Activated T-cell treated with anti-CD3 and anti-CD28 coated beads, Interleukin-2, amount 50 U/mL, for 4 hours (primary cell): ENCODE measurements at regions not wholly inside any gene's neighbourhood (a gene's known extent, or its start where the extent isn't known, plus 50 kb on each side); places are given as distances from the start of the nearest gene placed in this dataset.
"Not testable (repeated sequence)": the region's sequence is repeated elsewhere in the genome, so short reads cannot be mapped to it uniquely, and the experiment has no call there.

ENCODE experiments used
- ATAC-seq, 2 donors: fragments of 200-7000 bp; cut with Tn5 transposase; one replicate each; pipeline ENCODE4 v1.10.0; 2021
- DNase-seq: peaks from one replicate; pipeline ENCODE4 v3.0.0-alpha.2; 2020
- H3K27me3 Mint-ChIP-seq: one replicate; pipeline ENCODE4 v1.8.0; 2021; ENCODE audit warnings: low read depth, mixed read lengths
- H3K36me3 Mint-ChIP-seq: one replicate; pipeline ENCODE4 v1.8.0; 2022; ENCODE audit warnings: mixed read lengths; ENCODE audit not compliant: insufficient read depth
- H3K4me1 Mint-ChIP-seq: one replicate; pipeline ENCODE4 v1.8.0; 2021; ENCODE audit warnings: low read depth, mixed read lengths
- H3K4me3 Mint-ChIP-seq: one replicate; pipeline ENCODE4 v1.8.0; 2021; ENCODE audit warnings: mild to moderate bottlenecking, moderate library complexity, mixed read lengths
- H3K9me3 Mint-ChIP-seq: one replicate; pipeline ENCODE4 v1.8.0; 2021; ENCODE audit warnings: mixed read lengths

GRCh38 chr4:124070688-124071484 lies 641.6 kb downstream of the ANKRD50 start:
- Mint-ChIP-seq H3K36me3 (no peaks in the 10 kb centered on the region), H3K4me1 (no peaks in the 10 kb centered on the region), H3K4me3 (no peak overlapping the region), H3K27me3 (no peaks in the 10 kb centered on the region), H3K9me3 (peaks cover 42% of the 10 kb centered on the region)
- no peak for DNase-seq
- no peak for ATAC-seq

- not testable (repeated sequence) for DNase-seq, H3K4me1 Mint-ChIP-seq, ATAC-seq, H3K27me3 Mint-ChIP-seq, H3K36me3 Mint-ChIP-seq, H3K4me3 Mint-ChIP-seq
- H3K9me3 Mint-ChIP-seq = peaks cover 42% of the 10 kb centered on the region
These were observed 637.3 kb downstream of the ANKRD50 start for GRCh38 chr4:124075276-124075675.

- no peak overlapping the region for H3K4me3 Mint-ChIP-seq
- no peaks in the 10 kb centered on the region for H3K4me1 Mint-ChIP-seq
- H3K36me3 Mint-ChIP-seq = no peaks in the 10 kb centered on the region
- peaks cover 25% of the 10 kb centered on the region for H3K9me3 Mint-ChIP-seq
- ATAC-seq = no peak
- DNase-seq = no peak
- H3K27me3 Mint-ChIP-seq = no peaks in the 10 kb centered on the region
These were observed 633.3 kb downstream of the ANKRD50 start for GRCh38 chr4:124079174-124079780.

GRCh38 chr4:124083711-124084110 lies 628.8 kb downstream of the ANKRD50 start:
- no peaks in the 10 kb centered on the region for H3K36me3 Mint-ChIP-seq
- DNase-seq = no peak
- no peak for ATAC-seq
- H3K9me3 Mint-ChIP-seq = peaks cover 18% of the 10 kb centered on the region
- H3K27me3 Mint-ChIP-seq = no peaks in the 10 kb centered on the region
- H3K4me1 Mint-ChIP-seq = no peaks in the 10 kb centered on the region
- H3K4me3 Mint-ChIP-seq = no peak overlapping the region

- DNase-seq = no peak
- H3K36me3 Mint-ChIP-seq = no peaks in the 10 kb centered on the region
- no peak overlapping the region for H3K4me3 Mint-ChIP-seq
- H3K27me3 Mint-ChIP-seq = no peaks in the 10 kb centered on the region
- no peaks in the 10 kb centered on the region for H3K4me1 Mint-ChIP-seq
- no peak for ATAC-seq
- peaks cover 2% of the 10 kb centered on the region for H3K9me3 Mint-ChIP-seq
These were observed 626.9 kb downstream of the ANKRD50 start for GRCh38 chr4:124085561-124086180.

GRCh38 chr4:124090021-124090420 lies 622.5 kb downstream of the ANKRD50 start:
- H3K4me3 Mint-ChIP-seq = no peak overlapping the region
- H3K27me3 Mint-ChIP-seq = no peaks in the 10 kb centered on the region
- DNase-seq (no peak), ATAC-seq (no peak)
- H3K36me3 Mint-ChIP-seq = no peaks in the 10 kb centered on the region
- H3K9me3 Mint-ChIP-seq = peaks cover 6% of the 10 kb centered on the region
- no peaks in the 10 kb centered on the region for H3K4me1 Mint-ChIP-seq

- H3K4me1 Mint-ChIP-seq = no peaks in the 10 kb centered on the region
- H3K9me3 Mint-ChIP-seq = peaks cover 6% of the 10 kb centered on the region
- DNase-seq = no peak
- no peak for ATAC-seq
- H3K27me3 Mint-ChIP-seq = no peaks in the 10 kb centered on the region
- no peak overlapping the region for H3K4me3 Mint-ChIP-seq
- H3K36me3 Mint-ChIP-seq = no peaks in the 10 kb centered on the region
These were observed 620.4 kb downstream of the ANKRD50 start for GRCh38 chr4:124092101-124092500.

- ATAC-seq (no peak), DNase-seq (no peak)
- no peaks in the 10 kb centered on the region for H3K27me3 Mint-ChIP-seq
- no peaks in the 10 kb centered on the region for H3K4me1 Mint-ChIP-seq
- no peaks in the 10 kb centered on the region for H3K36me3 Mint-ChIP-seq
- peaks cover 6% of the 10 kb centered on the region for H3K9me3 Mint-ChIP-seq
- no peak overlapping the region for H3K4me3 Mint-ChIP-seq
These were observed 620.0 kb downstream of the ANKRD50 start for GRCh38 chr4:124092541-124092984.

- ATAC-seq = no peak
- H3K27me3 Mint-ChIP-seq = no peaks in the 10 kb centered on the region
- H3K4me3 Mint-ChIP-seq = no peak overlapping the region
- H3K4me1 Mint-ChIP-seq = no peaks in the 10 kb centered on the region
- H3K36me3 Mint-ChIP-seq = no peaks in the 10 kb centered on the region
- H3K9me3 Mint-ChIP-seq = peaks cover 6% of the 10 kb centered on the region
- DNase-seq = no peak
These were observed 616.9 kb downstream of the ANKRD50 start for GRCh38 chr4:124095621-124096020.

- no peaks in the 10 kb centered on the region for H3K4me1 Mint-ChIP-seq
These were observed 616.2 kb downstream of the ANKRD50 start for GRCh38 chr4:124096290-124096689.

GRCh38 chr4:124097447-124097846 lies 615.1 kb downstream of the ANKRD50 start:
- peaks cover 2% of the 10 kb centered on the region for H3K9me3 Mint-ChIP-seq
- no peaks in the 10 kb centered on the region for H3K36me3 Mint-ChIP-seq
- no peak for ATAC-seq
- no peaks in the 10 kb centered on the region for H3K27me3 Mint-ChIP-seq
- no peak overlapping the region for H3K4me3 Mint-ChIP-seq
- no peak for DNase-seq
- no peaks in the 10 kb centered on the region for H3K4me1 Mint-ChIP-seq

More at GRCh38 chr4:124096290-124096689, 616.2 kb downstream of the ANKRD50 start:
- DNase-seq = no peak
- Mint-ChIP-seq H3K4me3 (no peak overlapping the region), H3K36me3 (no peaks in the 10 kb centered on the region), H3K9me3 (peaks cover 6% of the 10 kb centered on the region), H3K27me3 (no peaks in the 10 kb centered on the region)
- no peak for ATAC-seq

GRCh38 chr4:124104101-124104500 lies 608.4 kb downstream of the ANKRD50 start:
- Mint-ChIP-seq H3K36me3 (no peaks in the 10 kb centered on the region), H3K9me3 (no peaks in the 10 kb centered on the region), H3K4me1 (no peaks in the 10 kb centered on the region), H3K4me3 (no peak overlapping the region), H3K27me3 (no peaks in the 10 kb centered on the region)
- ATAC-seq = no peak
- no peak for DNase-seq

- Mint-ChIP-seq H3K4me3 (no peak overlapping the region), H3K36me3 (no peaks in the 10 kb centered on the region), H3K27me3 (no peaks in the 10 kb centered on the region), H3K4me1 (no peaks in the 10 kb centered on the region), H3K9me3 (no peaks in the 10 kb centered on the region)
- no peak for ATAC-seq
- no peak for DNase-seq
These were observed 607.9 kb downstream of the ANKRD50 start for GRCh38 chr4:124104628-124105027.

- Mint-ChIP-seq H3K9me3 (no peaks in the 10 kb centered on the region), H3K36me3 (no peaks in the 10 kb centered on the region), H3K4me1 (no peaks in the 10 kb centered on the region), H3K4me3 (no peak overlapping the region), H3K27me3 (no peaks in the 10 kb centered on the region)
- DNase-seq (no peak), ATAC-seq (no peak)
These were observed 607.3 kb downstream of the ANKRD50 start for GRCh38 chr4:124105212-124105611.

- Mint-ChIP-seq H3K4me3 (no peak overlapping the region), H3K4me1 (no peaks in the 10 kb centered on the region), H3K9me3 (no peaks in the 10 kb centered on the region), H3K27me3 (no peaks in the 10 kb centered on the region), H3K36me3 (no peaks in the 10 kb centered on the region)
- ATAC-seq (no peak), DNase-seq (no peak)
These were observed 601.1 kb downstream of the ANKRD50 start for GRCh38 chr4:124111411-124111810.
